ENCODE measurements at regions not wholly inside any gene's neighbourhood (a gene's known extent, or its start where the extent isn't known, plus 50 kb on each side); places are given as distances from the start of the nearest gene placed in this dataset.

GRCh38 chr6:140044626-140045025 lies 670.2 kb upstream of the CITED2 start:
- DNase-seq (ENCODE audit: low spot score) = no peak
- no peak for TF ChIP-seq CTCF (IDR thresholded peaks at IDR 0.05)
- no peak for ATAC-seq (ENCODE audit: low FRiP score)

- TF ChIP-seq CTCF (IDR thresholded peaks at IDR 0.05) = no peak
- no peak for DNase-seq (ENCODE audit: low spot score)
- no peak for ATAC-seq (ENCODE audit: low FRiP score)
Measured at GRCh38 chr6:140043762-140044378, 669.4 kb upstream of the CITED2 start.

DNA sequence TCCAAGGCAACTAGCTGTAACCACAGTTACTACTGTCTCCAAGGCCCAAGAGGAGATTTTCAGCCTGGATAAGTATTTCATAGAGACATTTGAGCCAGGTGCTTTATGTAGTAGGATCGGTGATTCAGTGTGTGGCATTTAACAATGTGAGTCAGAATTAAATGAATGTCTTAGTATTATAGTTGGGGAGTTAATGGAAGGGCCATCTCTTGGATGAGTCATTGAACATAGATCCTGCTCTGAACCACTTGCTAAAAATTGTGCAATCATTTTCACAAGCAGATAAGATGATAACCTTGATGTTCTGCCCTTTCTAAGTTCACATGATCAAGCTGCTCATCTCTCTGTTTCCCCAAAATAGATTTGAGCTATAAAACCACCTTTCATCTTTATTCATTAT lies 668.9 kb upstream of the CITED2 start:
- ATAC-seq (ENCODE audit: low FRiP score) (peak; percentile 91), DNase-seq (ENCODE audit: low spot score) (no peak)
- TF ChIP-seq CTCF (IDR thresholded peaks at IDR 0.05) = no peak

GRCh38 chr6:140041571-140042332 lies 667.3 kb upstream of the CITED2 start:
- no peak for TF ChIP-seq CTCF (IDR thresholded peaks at IDR 0.05)
- DNase-seq (ENCODE audit: low spot score) = no peak
- ATAC-seq (ENCODE audit: low FRiP score) = no peak

DNA sequence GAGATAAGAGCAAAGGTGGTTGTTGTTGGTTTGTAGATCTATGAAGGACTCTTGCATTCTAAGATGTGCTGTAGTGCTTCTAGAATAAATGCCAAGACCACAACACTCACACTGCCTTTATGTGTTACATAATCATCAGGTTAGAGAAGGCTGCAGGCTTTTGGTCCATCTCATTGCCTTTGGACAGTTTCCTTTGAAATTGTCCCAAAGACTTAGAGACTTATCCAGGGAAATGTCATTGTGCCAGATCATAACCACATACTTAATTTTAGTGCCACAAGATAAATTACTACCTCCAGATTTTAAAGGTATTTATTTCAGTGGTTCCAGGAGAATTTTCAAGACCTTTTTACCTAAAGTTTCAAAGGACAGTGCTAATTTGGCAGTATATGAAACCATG lies 666.6 kb upstream of the CITED2 start:
- TF ChIP-seq CTCF (IDR thresholded peaks at IDR 0.05) = no peak
- ATAC-seq (ENCODE audit: low FRiP score) = no peak
- DNase-seq (ENCODE audit: low spot score) = no peak

GRCh38 chr6:140040396-140040795 lies 665.9 kb upstream of the CITED2 start:
- no peak for TF ChIP-seq CTCF (IDR thresholded peaks at IDR 0.05)
- no peak for DNase-seq (ENCODE audit: low spot score)
- ATAC-seq (ENCODE audit: low FRiP score) = no peak

DNA sequence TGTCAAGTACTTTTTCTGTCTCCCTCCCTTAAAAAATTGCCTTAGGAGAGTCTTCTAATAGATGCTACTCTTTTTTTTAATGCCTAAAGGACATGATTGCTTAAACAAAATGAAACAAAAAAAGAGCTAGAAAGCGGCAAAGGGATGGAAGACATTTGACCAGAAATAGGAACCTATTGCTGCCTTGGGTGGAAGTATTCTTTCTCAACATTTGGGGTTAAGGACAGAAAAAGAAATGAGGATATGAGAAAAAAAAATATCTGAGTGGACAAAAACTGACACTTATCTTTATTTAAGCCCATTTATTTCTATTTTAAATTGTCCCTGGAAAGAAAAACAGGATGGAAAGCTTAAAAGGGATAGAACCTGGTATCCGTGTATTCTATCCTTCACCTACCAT lies 664.9 kb upstream of the CITED2 start:
- no peak for TF ChIP-seq CTCF (IDR thresholded peaks at IDR 0.05)
- ATAC-seq (ENCODE audit: low FRiP score) = no peak
- no peak for DNase-seq (ENCODE audit: low spot score)
